Caco-2 (cell line): ENCODE measurements at regions not wholly inside any gene's neighbourhood (a gene's known extent, or its start where the extent isn't known, plus 50 kb on each side); places are given as distances from the start of the nearest gene placed in this dataset.
A peak's percentile ranks its signal among the peaks of the same experiment; 100 is the strongest.

Source experiments
- BruUV-seq: library from RNA; stranded (reverse); fragments of 400-500 nt; replicated peaks from 2 replicates; lab custom pipeline; 2021; lab: Mats Ljungman, UMichigan
- CTCF ChIA-PET: fragments of 300-600 bp; sonication (Branson Sonifier 250); formaldehyde crosslinking; loops from one replicate; lab custom pipeline; 2022; ENCODE audit warnings: antibody characterized with exemption; lab: Charles Lee
- POLR2A ChIA-PET: fragments of 300-600 bp; sonication (Branson Sonifier 250); formaldehyde crosslinking; loops from one replicate; lab custom pipeline; 2022; ENCODE audit warnings: antibody characterized with exemption; lab: Charles Lee
- DNase-seq, 2 experiments: peaks; one replicate each; pipeline versions ENCODE4 v3.0.0 to v3.0.0-alpha.2; 2020 to 2022
- H3K27me3 ChIP-seq: replicated peaks from 2 replicates; pipeline ENCODE4 v1.6.0; 2011; ENCODE audit warnings: low read length; ENCODE audit not compliant: control insufficient read depth, insufficient read depth
- H3K36me3 ChIP-seq: 2 replicates; pipeline ENCODE4 v1.5.1; 2011; ENCODE audit warnings: low read length; ENCODE audit not compliant: control insufficient read depth, insufficient read depth
- H3K4me1 ChIP-seq: fragments of 250-450 bp; sonication (Bioruptor Pico); 2 replicates; pipeline ENCODE4 v1.5.1; 2020; ENCODE audit warnings: mild to moderate bottlenecking
- H3K4me3 ChIP-seq: 2 replicates; pipeline ENCODE4 v1.5.1; 2011; ENCODE audit warnings: low read depth, mild to moderate bottlenecking, control low read depth, low read length
- H3K9me3 ChIP-seq: fragments of 250-450 bp; sonication (Bioruptor Pico); 2 replicates; pipeline ENCODE4 v1.5.1; 2020; ENCODE audit warnings: mild to moderate bottlenecking, moderate library complexity
- H3K27ac Mint-ChIP-seq: one replicate; pipeline ENCODE4 v1.8.0; 2022; ENCODE audit warnings: mixed read lengths; ENCODE audit not compliant: unreplicated experiment
- H3K27me3 Mint-ChIP-seq: one replicate; pipeline ENCODE4 v1.8.0; 2022; ENCODE audit warnings: mixed read lengths; ENCODE audit not compliant: insufficient read depth, unreplicated experiment
- H3K36me3 Mint-ChIP-seq: one replicate; pipeline ENCODE4 v1.8.0; 2022; ENCODE audit warnings: mild to moderate bottlenecking, mixed read lengths; ENCODE audit not compliant: insufficient read depth, unreplicated experiment
- H3K4me1 Mint-ChIP-seq: one replicate; pipeline ENCODE4 v1.8.0; 2022; ENCODE audit warnings: low read depth, mixed read lengths; ENCODE audit not compliant: unreplicated experiment
- H3K4me3 Mint-ChIP-seq: one replicate; pipeline ENCODE4 v1.8.0; 2022; ENCODE audit warnings: mild to moderate bottlenecking, moderate library complexity, mixed read lengths; ENCODE audit not compliant: unreplicated experiment
- H3K9me3 Mint-ChIP-seq: one replicate; pipeline ENCODE4 v1.8.0; 2022; ENCODE audit warnings: mixed read lengths; ENCODE audit not compliant: unreplicated experiment
- intact Hi-C: fragments of 100-400 bp; cut with micrococcal nuclease; formaldehyde crosslinking; loops from one replicate; pipeline ENCODE4 v1.10.0; 2022; ENCODE audit not compliant: unreplicated experiment
- TF ChIP-seq, protein P1 (sequence below), 2 experiments: fragments of 200-600 bp in 1 of 2; IDR thresholded peaks; 1 replicate in 1 of 2; 2 replicates in 1 of 2; pipeline versions ENCODE4 v1.5.1 to v1.8.0; 2011 to 2022; ENCODE audit warnings: antibody characterized with exemption in 1 of 2, control low read depth in 1 of 2, inconsistent platforms in 1 of 2, low read depth in 1 of 2, low read length in 1 of 2, mild to moderate bottlenecking in 1 of 2, moderate library complexity in 1 of 2; ENCODE audit not compliant: insufficient read depth in 1 of 2, severe bottlenecking in 1 of 2, unreplicated experiment in 1 of 2

DNA sequence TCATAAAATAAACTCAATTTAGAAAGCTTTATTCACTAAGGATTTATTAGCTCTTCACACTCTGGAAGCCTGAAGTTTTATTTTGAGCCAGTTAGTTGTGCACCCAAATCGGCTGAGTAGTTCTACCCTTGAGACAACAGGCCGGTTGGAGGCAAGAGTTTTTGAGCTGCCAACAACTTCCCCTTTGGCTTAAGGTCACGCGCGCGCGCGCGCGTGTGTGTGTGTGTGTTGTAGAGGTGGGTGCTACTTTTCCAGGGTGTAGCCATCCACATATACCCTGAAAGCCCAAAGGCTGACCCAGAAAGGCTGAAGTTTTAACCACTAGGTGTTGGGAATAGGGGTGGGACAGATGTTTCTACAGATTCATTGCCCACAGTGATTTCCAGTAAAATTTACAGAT is 150.2 kb upstream of the LHCGR start:
- ChIA-PET POLR2A (no interaction called here), CTCF (no interaction called here)
- intact Hi-C loops = no loop called here
- H3K9me3 Mint-ChIP-seq = no peaks in the 10 kb centered on the region
- Histone ChIP-seq H3K4me1 (no peaks in the 10 kb centered on the region), H3K9me3 (no peaks in the 10 kb centered on the region), H3K36me3 (no peaks in the 10 kb centered on the region), H3K4me3 (no peak overlapping the region), H3K27me3 (no peaks in the 10 kb centered on the region)
- BruUV-seq = no TSS peak
- no peak for DNase-seq
- no peaks in the 10 kb centered on the region for H3K36me3 Mint-ChIP-seq
- no peaks in the 10 kb centered on the region for H3K4me1 Mint-ChIP-seq
- no peak overlapping the region for H3K4me3 Mint-ChIP-seq
- no peak overlapping the region for H3K27ac Mint-ChIP-seq
- peaks cover 28% of the 10 kb centered on the region for H3K27me3 Mint-ChIP-seq
- TF ChIP-seq, protein P1, sequence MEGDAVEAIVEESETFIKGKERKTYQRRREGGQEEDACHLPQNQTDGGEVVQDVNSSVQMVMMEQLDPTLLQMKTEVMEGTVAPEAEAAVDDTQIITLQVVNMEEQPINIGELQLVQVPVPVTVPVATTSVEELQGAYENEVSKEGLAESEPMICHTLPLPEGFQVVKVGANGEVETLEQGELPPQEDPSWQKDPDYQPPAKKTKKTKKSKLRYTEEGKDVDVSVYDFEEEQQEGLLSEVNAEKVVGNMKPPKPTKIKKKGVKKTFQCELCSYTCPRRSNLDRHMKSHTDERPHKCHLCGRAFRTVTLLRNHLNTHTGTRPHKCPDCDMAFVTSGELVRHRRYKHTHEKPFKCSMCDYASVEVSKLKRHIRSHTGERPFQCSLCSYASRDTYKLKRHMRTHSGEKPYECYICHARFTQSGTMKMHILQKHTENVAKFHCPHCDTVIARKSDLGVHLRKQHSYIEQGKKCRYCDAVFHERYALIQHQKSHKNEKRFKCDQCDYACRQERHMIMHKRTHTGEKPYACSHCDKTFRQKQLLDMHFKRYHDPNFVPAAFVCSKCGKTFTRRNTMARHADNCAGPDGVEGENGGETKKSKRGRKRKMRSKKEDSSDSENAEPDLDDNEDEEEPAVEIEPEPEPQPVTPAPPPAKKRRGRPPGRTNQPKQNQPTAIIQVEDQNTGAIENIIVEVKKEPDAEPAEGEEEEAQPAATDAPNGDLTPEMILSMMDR (IDR thresholded peaks at IDR 0.05; ENCODE audit: insufficient read depth in 1 of 2, low read depth in 1 of 2, low read length in 1 of 2, severe bottlenecking in 1 of 2, unreplicated experiment in 1 of 2) = no peak

DNA sequence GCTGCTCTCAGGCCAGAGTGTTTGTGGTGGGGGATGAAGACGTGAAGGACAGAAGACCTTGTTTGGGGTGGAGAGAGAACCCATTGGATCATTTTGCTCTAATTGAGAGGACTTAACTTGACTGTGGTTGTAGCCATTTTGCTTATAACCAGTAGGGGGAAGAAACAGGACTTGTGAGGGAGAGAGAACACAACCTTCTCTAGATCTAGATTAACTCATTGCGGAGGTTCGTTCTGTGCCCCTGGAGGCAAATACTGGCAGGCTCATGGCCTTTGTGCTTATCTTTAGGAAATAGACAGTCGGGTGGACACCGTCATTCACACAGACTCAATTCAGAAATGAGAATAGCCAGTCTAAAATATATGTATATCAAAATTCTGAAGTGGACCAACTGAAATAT is 147.0 kb upstream of the LHCGR start:
- Mint-ChIP-seq H3K4me3 (no peak overlapping the region), H3K27me3 (peaks cover 25% of the 10 kb centered on the region), H3K9me3 (no peaks in the 10 kb centered on the region), H3K36me3 (no peaks in the 10 kb centered on the region), H3K4me1 (no peaks in the 10 kb centered on the region), H3K27ac (no peak overlapping the region)
- H3K4me1 ChIP-seq = no peaks in the 10 kb centered on the region
- TF ChIP-seq, protein P1 (IDR thresholded peaks at IDR 0.05; ENCODE audit: insufficient read depth in 1 of 2, low read depth in 1 of 2, low read length in 1 of 2, severe bottlenecking in 1 of 2, unreplicated experiment in 1 of 2) = peak in 1 of 2 experiments; percentile 3
- no TSS peak for BruUV-seq
- H3K9me3 ChIP-seq = no peaks in the 10 kb centered on the region
- no peaks in the 10 kb centered on the region for H3K36me3 ChIP-seq
- intact Hi-C loops = no loop called here
- H3K4me3 ChIP-seq = no peak overlapping the region
- CTCF ChIA-PET = interaction anchor here (0.6 kb wide), 1 partner anchor 11 kb away, joined by 5 read pairs; no protein-coding TSS in a partner anchor
- POLR2A ChIA-PET = no interaction called here
- DNase-seq = no peak
- no peaks in the 10 kb centered on the region for H3K27me3 ChIP-seq

DNA sequence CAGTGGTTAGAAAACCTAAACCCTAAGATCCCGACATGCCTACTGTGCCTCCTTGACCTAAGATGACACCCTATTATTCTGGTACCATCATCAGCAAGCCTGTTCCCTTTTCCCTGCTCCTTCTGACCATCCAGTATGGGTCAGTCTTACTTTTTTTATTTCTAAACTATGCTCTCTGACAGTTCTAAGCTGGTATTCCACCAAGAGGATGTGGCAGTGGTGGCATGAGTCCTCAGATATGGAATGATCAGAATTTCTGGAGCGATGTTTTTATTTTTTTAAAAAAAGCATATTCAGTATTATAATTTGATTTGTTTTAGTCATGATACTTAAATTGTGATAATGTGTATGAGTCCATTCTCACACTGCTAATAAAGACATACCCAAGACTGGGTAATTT is 145.9 kb upstream of the LHCGR start:
- CTCF ChIA-PET = no interaction called here
- intact Hi-C loops = no loop called here
- Mint-ChIP-seq H3K27ac (no peak overlapping the region), H3K27me3 (peaks cover 24% of the 10 kb centered on the region), H3K4me3 (no peak overlapping the region), H3K4me1 (no peaks in the 10 kb centered on the region), H3K9me3 (no peaks in the 10 kb centered on the region), H3K36me3 (no peaks in the 10 kb centered on the region)
- DNase-seq = no peak
- H3K9me3 ChIP-seq = no peaks in the 10 kb centered on the region
- TF ChIP-seq, protein P1 (IDR thresholded peaks at IDR 0.05; ENCODE audit: insufficient read depth in 1 of 2, low read depth in 1 of 2, low read length in 1 of 2, severe bottlenecking in 1 of 2, unreplicated experiment in 1 of 2) = no peak
- H3K4me3 ChIP-seq = no peak overlapping the region
- POLR2A ChIA-PET = no interaction called here
- BruUV-seq = no TSS peak
- H3K27me3 ChIP-seq = no peaks in the 10 kb centered on the region
- H3K4me1 ChIP-seq = no peaks in the 10 kb centered on the region
- no peaks in the 10 kb centered on the region for H3K36me3 ChIP-seq
